HEK293 (cell line): ENCODE measurements at regions not wholly inside any gene's neighbourhood (a gene's known extent, or its start where the extent isn't known, plus 50 kb on each side); places are given as distances from the start of the nearest gene placed in this dataset.
"Not testable (repeated sequence)": the region's sequence is repeated elsewhere in the genome, so short reads cannot be mapped to it uniquely, and the experiment has no call there.

Experiments used
- ELK4 ChIP-seq: IDR thresholded peaks from 2 replicates; pipeline ENCODE4 v1.6.1; 2011; ENCODE audit warnings: mild to moderate bottlenecking, low read depth, low read length, borderline replicate concordance
- GLI2 ChIP-seq: fragments of 450-650 bp; formaldehyde crosslinking; IDR thresholded peaks from 2 replicates; pipeline ENCODE4; 2017; ENCODE audit warnings: missing biosample characterization, missing genetic modification characterization, low read depth, borderline replicate concordance
- GLIS2 ChIP-seq: fragments of 450-650 bp; formaldehyde crosslinking; IDR thresholded peaks from 2 replicates; pipeline ENCODE4 v1.5.1; 2016; ENCODE audit warnings: missing biosample characterization, missing genetic modification characterization
- MYNN ChIP-seq: fragments of 450-650 bp; formaldehyde crosslinking; IDR thresholded peaks from 2 replicates; pipeline ENCODE4 v1.5.1; 2016; ENCODE audit warnings: missing biosample characterization, missing genetic modification characterization, borderline replicate concordance
- SALL2 ChIP-seq: fragments of 450-650 bp; formaldehyde crosslinking; IDR thresholded peaks from 2 replicates; pipeline ENCODE4 v1.5.0; 2017; ENCODE audit warnings: missing biosample characterization, mild to moderate bottlenecking, missing genetic modification characterization, borderline replicate concordance
- YY1 ChIP-seq: fragments of 450-650 bp; formaldehyde crosslinking; IDR thresholded peaks from 2 replicates; pipeline ENCODE4 v1.5.1; 2018; ENCODE audit warnings: missing biosample characterization, missing genetic modification characterization
- ZNF175 ChIP-seq: fragments of 450-650 bp; formaldehyde crosslinking; IDR thresholded peaks from 2 replicates; pipeline ENCODE4 v1.5.1; 2016; ENCODE audit warnings: missing biosample characterization, missing genetic modification characterization
- ZNF214 ChIP-seq: fragments of 450-650 bp; formaldehyde crosslinking; IDR thresholded peaks from 2 replicates; pipeline ENCODE4 v1.5.1; 2017; ENCODE audit warnings: missing biosample characterization, mild to moderate bottlenecking, missing genetic modification characterization, borderline replicate concordance
- ZNF501 ChIP-seq: fragments of 450-650 bp; formaldehyde crosslinking; IDR thresholded peaks from 2 replicates; pipeline ENCODE4 v1.5.1; 2016; ENCODE audit warnings: missing biosample characterization, missing genetic modification characterization
- ZNF626 ChIP-seq: fragments of 450-650 bp; sonication (Bioruptor Pico); formaldehyde crosslinking; IDR thresholded peaks from 2 replicates; pipeline ENCODE4 v1.5.1; 2018; ENCODE audit warnings: missing biosample characterization, missing genetic modification characterization, inconsistent platforms
- TF ChIP-seq, protein P1 (sequence below): fragments of 450-650 bp; formaldehyde crosslinking; IDR thresholded peaks from 2 replicates; pipeline ENCODE4 v1.5.1; 2016; ENCODE audit warnings: missing biosample characterization, missing genetic modification characterization
- TF ChIP-seq, protein P2 (sequence below): fragments of 450-650 bp; formaldehyde crosslinking; IDR thresholded peaks from 2 replicates; pipeline ENCODE4 v1.5.1; 2016; ENCODE audit warnings: missing biosample characterization, missing genetic modification characterization
- TF ChIP-seq, protein P3 (sequence below): fragments of 450-650 bp; formaldehyde crosslinking; IDR thresholded peaks from 2 replicates; pipeline ENCODE4 v1.5.1; 2016; ENCODE audit warnings: missing biosample characterization, missing genetic modification characterization

DNA sequence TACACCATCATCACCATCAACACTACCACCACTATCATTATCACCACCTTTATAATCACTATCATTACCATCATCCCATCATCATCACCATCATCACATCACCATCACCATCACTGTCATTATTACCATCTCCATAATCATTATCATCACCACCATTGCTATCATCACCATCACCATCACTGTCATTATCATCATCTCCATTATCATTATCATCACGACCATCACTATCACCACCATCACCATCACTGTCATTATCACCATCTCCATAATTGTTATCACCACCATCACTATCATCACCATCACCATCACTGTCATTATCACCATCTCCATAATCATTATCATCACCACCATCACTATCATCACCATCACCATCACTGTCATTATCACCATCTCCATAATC, 279.6 kb upstream of the HS6ST1 start:
- TF ChIP-seq, protein P1, sequence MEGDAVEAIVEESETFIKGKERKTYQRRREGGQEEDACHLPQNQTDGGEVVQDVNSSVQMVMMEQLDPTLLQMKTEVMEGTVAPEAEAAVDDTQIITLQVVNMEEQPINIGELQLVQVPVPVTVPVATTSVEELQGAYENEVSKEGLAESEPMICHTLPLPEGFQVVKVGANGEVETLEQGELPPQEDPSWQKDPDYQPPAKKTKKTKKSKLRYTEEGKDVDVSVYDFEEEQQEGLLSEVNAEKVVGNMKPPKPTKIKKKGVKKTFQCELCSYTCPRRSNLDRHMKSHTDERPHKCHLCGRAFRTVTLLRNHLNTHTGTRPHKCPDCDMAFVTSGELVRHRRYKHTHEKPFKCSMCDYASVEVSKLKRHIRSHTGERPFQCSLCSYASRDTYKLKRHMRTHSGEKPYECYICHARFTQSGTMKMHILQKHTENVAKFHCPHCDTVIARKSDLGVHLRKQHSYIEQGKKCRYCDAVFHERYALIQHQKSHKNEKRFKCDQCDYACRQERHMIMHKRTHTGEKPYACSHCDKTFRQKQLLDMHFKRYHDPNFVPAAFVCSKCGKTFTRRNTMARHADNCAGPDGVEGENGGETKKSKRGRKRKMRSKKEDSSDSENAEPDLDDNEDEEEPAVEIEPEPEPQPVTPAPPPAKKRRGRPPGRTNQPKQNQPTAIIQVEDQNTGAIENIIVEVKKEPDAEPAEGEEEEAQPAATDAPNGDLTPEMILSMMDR: not testable (repeated sequence)
- not testable (repeated sequence) for TF ChIP-seq MYNN (tag by site-specific recombination); ZNF175 (tag by site-specific recombination); ZNF626 (tag by site-specific recombination); ZNF501 (tag by site-specific recombination); ZNF214 (tag by site-specific recombination); SALL2 (tag by site-specific recombination); ELK4; GLIS2; YY1 (tag by site-specific recombination); GLI2 (tag by site-specific recombination)
- TF ChIP-seq, protein P2, sequence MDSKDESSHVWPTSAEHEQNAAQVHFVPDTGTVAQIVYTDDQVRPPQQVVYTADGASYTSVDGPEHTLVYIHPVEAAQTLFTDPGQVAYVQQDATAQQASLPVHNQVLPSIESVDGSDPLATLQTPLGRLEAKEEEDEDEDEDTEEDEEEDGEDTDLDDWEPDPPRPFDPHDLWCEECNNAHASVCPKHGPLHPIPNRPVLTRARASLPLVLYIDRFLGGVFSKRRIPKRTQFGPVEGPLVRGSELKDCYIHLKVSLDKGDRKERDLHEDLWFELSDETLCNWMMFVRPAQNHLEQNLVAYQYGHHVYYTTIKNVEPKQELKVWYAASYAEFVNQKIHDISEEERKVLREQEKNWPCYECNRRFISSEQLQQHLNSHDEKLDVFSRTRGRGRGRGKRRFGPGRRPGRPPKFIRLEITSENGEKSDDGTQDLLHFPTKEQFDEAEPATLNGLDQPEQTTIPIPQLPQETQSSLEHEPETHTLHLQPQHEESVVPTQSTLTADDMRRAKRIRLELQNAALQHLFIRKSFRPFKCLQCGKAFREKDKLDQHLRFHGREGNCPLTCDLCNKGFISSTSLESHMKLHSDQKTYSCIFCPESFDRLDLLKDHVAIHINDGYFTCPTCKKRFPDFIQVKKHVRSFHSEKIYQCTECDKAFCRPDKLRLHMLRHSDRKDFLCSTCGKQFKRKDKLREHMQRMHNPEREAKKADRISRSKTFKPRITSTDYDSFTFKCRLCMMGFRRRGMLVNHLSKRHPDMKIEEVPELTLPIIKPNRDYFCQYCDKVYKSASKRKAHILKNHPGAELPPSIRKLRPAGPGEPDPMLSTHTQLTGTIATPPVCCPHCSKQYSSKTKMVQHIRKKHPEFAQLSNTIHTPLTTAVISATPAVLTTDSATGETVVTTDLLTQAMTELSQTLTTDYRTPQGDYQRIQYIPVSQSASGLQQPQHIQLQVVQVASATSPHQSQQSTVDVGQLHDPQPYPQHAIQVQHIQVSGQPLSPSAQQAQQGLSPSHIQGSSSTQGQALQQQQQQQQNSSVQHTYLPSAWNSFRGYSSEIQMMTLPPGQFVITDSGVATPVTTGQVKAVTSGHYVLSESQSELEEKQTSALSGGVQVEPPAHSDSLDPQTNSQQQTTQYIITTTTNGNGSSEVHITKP: not testable (repeated sequence)
- TF ChIP-seq, protein P3, sequence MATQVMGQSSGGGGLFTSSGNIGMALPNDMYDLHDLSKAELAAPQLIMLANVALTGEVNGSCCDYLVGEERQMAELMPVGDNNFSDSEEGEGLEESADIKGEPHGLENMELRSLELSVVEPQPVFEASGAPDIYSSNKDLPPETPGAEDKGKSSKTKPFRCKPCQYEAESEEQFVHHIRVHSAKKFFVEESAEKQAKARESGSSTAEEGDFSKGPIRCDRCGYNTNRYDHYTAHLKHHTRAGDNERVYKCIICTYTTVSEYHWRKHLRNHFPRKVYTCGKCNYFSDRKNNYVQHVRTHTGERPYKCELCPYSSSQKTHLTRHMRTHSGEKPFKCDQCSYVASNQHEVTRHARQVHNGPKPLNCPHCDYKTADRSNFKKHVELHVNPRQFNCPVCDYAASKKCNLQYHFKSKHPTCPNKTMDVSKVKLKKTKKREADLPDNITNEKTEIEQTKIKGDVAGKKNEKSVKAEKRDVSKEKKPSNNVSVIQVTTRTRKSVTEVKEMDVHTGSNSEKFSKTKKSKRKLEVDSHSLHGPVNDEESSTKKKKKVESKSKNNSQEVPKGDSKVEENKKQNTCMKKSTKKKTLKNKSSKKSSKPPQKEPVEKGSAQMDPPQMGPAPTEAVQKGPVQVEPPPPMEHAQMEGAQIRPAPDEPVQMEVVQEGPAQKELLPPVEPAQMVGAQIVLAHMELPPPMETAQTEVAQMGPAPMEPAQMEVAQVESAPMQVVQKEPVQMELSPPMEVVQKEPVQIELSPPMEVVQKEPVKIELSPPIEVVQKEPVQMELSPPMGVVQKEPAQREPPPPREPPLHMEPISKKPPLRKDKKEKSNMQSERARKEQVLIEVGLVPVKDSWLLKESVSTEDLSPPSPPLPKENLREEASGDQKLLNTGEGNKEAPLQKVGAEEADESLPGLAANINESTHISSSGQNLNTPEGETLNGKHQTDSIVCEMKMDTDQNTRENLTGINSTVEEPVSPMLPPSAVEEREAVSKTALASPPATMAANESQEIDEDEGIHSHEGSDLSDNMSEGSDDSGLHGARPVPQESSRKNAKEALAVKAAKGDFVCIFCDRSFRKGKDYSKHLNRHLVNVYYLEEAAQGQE (tag by site-specific recombination): not testable (repeated sequence)
